PC-3 (cell line): ENCODE measurements at regions not wholly inside any gene's neighbourhood (a gene's known extent, or its start where the extent isn't known, plus 50 kb on each side); places are given as distances from the start of the nearest gene placed in this dataset.

Source experiments
- ATAC-seq: fragments of 200-7000 bp; cut with Tn5 transposase; 2 replicates; pipeline ENCODE4 v1.9.1; 2020; ENCODE audit warnings: mild to moderate bottlenecking, moderate library complexity
- BruUV-seq: library from RNA; stranded (reverse); fragments of 400-500 nt; replicated peaks from 2 replicates; lab custom pipeline; 2021; lab: Mats Ljungman, UMichigan
- CTCF ChIA-PET: fragments of 300-600 bp; sonication (Branson Sonifier 250); formaldehyde crosslinking; loops from one replicate; lab custom pipeline; 2022; ENCODE audit warnings: antibody characterized with exemption; lab: Charles Lee
- POLR2A ChIA-PET: fragments of 300-600 bp; sonication (Branson Sonifier 250); formaldehyde crosslinking; loops from one replicate; lab custom pipeline; 2022; ENCODE audit warnings: antibody characterized with exemption; ENCODE audit not compliant: unreplicated experiment; lab: Charles Lee
- DNase-seq: peaks from one replicate; pipeline ENCODE4 v3.0.0-alpha.2; 2015
- H2AFZ ChIP-seq: fragments of 300-600 bp; sonication (generic); 2 replicates; pipeline ENCODE4 v1.6.0; 2016; ENCODE audit warnings: antibody characterized with exemption, low read length
- H3F3A ChIP-seq: fragments of 300-600 bp; sonication (generic); one replicate; pipeline ENCODE4 v1.6.0; 2017; ENCODE audit warnings: antibody characterized with exemption, low read length, control low read depth, mild to moderate bottlenecking; ENCODE audit not compliant: unreplicated experiment
- H3K27ac ChIP-seq: fragments of 300-600 bp; sonication (generic); 2 replicates; pipeline ENCODE4 v1.5.1; 2016; ENCODE audit warnings: mild to moderate bottlenecking, low read length
- H3K27me3 ChIP-seq: fragments of 300-600 bp; sonication (generic); 2 replicates; pipeline ENCODE4 v1.6.1; 2016; ENCODE audit warnings: low read length, mixed read lengths
- H3K36me3 ChIP-seq: fragments of 300-600 bp; sonication (generic); 2 replicates; pipeline ENCODE4 v1.6.1; 2016; ENCODE audit warnings: low read depth, mixed run types, low read length, mixed read lengths
- H3K4me1 ChIP-seq: fragments of 300-600 bp; sonication (generic); 2 replicates; pipeline ENCODE4 v1.5.1; 2016; ENCODE audit warnings: low read length; ENCODE audit not compliant: insufficient read depth
- H3K4me2 ChIP-seq: fragments of 300-600 bp; sonication (generic); 2 replicates; pipeline ENCODE4 v1.6.0; 2016; ENCODE audit warnings: low read length
- H3K4me3 ChIP-seq: fragments of 300-600 bp; sonication (generic); 2 replicates; pipeline ENCODE4 v1.5.1; 2016; ENCODE audit warnings: mild to moderate bottlenecking, low read length, mixed read lengths
- H3K79me2 ChIP-seq: fragments of 300-600 bp; sonication (generic); 2 replicates; pipeline ENCODE4 v1.6.1; 2017; ENCODE audit warnings: low read length, mixed read lengths
- H3K9ac ChIP-seq: fragments of 300-600 bp; sonication (generic); 2 replicates; pipeline ENCODE4 v1.6.0; 2016; ENCODE audit warnings: mild to moderate bottlenecking, low read length
- H3K9me2 ChIP-seq: fragments of 300-600 bp; sonication (generic); replicated peaks from 2 replicates; pipeline ENCODE4 v1.6.1; 2016; ENCODE audit warnings: mixed run types, low read length, mixed read lengths
- H3K9me3 ChIP-seq: fragments of 300-600 bp; sonication (generic); 2 replicates; pipeline ENCODE4 v1.6.1; 2016; ENCODE audit warnings: low read length, mixed read lengths
- H4K20me1 ChIP-seq: fragments of 300-600 bp; sonication (generic); 2 replicates; pipeline ENCODE4 v1.6.1; 2016; ENCODE audit warnings: low read length, mixed read lengths
- CTCF ChIP-seq: fragments of 300-600 bp; sonication (generic); conservative IDR thresholded peaks from 2 replicates; pipeline ENCODE4 v1.5.1; 2017; ENCODE audit warnings: antibody characterized with exemption, low read depth, mild to moderate bottlenecking, low read length
- EZH2 ChIP-seq: fragments of 300-600 bp; sonication (generic); IDR thresholded peaks from one replicate; pipeline ENCODE4 v1.6.1; 2017; ENCODE audit warnings: antibody characterized with exemption, mild to moderate bottlenecking, low read length; ENCODE audit not compliant: unreplicated experiment
- EZH2phosphoT487 ChIP-seq: fragments of 300-600 bp; sonication (generic); IDR thresholded peaks from 2 replicates; pipeline ENCODE4 v1.6.1; 2018; ENCODE audit warnings: mild to moderate bottlenecking, antibody characterized with exemption, low read length, borderline replicate concordance
- intact Hi-C: fragments of 100-400 bp; cut with micrococcal nuclease; formaldehyde crosslinking; loops from 2 replicates; pipeline ENCODE4 v1.9.0; 2023

DNA sequence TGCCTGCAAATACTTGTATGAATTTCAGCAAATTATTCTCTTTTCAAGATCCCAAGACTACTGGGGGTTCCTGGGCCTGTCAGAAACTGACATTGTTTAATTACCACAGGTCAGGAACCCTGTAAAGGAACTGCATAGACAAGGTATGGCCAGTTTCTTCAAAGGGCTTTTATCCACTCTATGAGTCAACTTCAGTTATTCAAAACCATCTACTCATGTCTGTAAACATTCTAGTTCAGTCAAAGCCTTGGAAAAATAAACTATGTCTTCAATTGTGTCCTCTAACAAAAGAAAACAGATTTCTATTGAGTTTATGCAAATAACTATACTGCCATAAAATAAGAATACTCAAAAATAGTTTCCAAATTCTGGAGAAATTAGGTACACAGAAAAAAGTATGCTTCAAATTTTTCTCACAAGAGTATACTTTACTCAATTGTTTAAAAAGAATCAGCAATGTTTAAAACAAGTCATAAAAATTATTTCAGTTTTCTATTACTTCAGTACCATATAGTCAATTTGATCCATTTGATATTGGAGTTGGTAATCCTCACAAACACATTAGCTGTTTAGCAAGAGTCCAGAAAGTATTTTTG, 486.4 kb upstream of the PCDH20 start:
- Histone ChIP-seq H3K79me2 (no peaks in the 10 kb centered on the region), H3K4me3 (no peak overlapping the region)
- CTCF ChIA-PET: no interaction called here

DNA sequence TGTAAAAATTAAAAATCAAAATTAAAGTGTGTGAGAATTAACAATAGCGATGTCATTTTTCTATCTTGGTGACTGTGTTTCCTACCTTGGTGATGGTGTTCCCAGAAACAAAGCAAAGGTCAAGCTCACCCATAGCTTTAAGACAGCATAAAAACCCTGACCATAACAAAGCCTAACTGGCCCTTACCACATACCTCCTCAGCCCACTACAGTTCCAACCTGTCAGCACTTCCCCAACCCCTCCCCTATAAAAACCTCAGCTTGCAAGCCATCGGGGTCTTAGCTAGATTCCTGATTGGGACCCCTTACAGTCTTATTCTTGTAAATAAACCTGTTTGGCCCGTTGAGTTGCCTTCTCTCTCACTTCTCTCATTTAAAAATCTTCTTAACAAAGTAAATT, 484.4 kb upstream of the PCDH20 start:
- TF ChIP-seq EZH2 (no peak), EZH2phosphoT487 (no peak), CTCF (no peak)
- intact Hi-C loops: no loop called here
- H3K9ac ChIP-seq: no peak overlapping the region
- H3F3A ChIP-seq: no peaks in the 10 kb centered on the region
- no peak overlapping the region for H3K4me3 ChIP-seq
- no peaks in the 10 kb centered on the region for H3K36me3 ChIP-seq
- no peaks in the 10 kb centered on the region for H3K9me3 ChIP-seq
- BruUV-seq: no TSS peak
- POLR2A ChIA-PET: no interaction called here
- no peaks in the 10 kb centered on the region for H3K9me2 ChIP-seq
- no peaks in the 10 kb centered on the region for H3K4me1 ChIP-seq
- H2AFZ ChIP-seq: no peak overlapping the region
- no peaks in the 10 kb centered on the region for H4K20me1 ChIP-seq
- no peak overlapping the region for H3K4me2 ChIP-seq
- CTCF ChIA-PET: no interaction called here
- no peaks in the 10 kb centered on the region for H3K79me2 ChIP-seq
- no peaks in the 10 kb centered on the region for H3K27me3 ChIP-seq
- H3K27ac ChIP-seq: no peak overlapping the region
- DNase-seq (no peak), ATAC-seq (no peak)

More for the DNA sequence above, 486.4 kb upstream of the PCDH20 start:
- H3K36me3 ChIP-seq: no peaks in the 10 kb centered on the region
- TF ChIP-seq EZH2phosphoT487: no peak
- TF ChIP-seq CTCF: no peak
- TF ChIP-seq EZH2: no peak
- DNase-seq (no peak), ATAC-seq (peak; percentile 50; the same call in 1 of the 2 replicates)
- no peaks in the 10 kb centered on the region for H3K4me1 ChIP-seq
- H3K4me2 ChIP-seq: no peak overlapping the region
- no peak overlapping the region for H3K9ac ChIP-seq
- H4K20me1 ChIP-seq: no peaks in the 10 kb centered on the region
- POLR2A ChIA-PET: no interaction called here
- BruUV-seq: no TSS peak
- no peaks in the 10 kb centered on the region for H3K27me3 ChIP-seq
- intact Hi-C loops: no loop called here
- H3F3A ChIP-seq: no peaks in the 10 kb centered on the region
- no peak overlapping the region for H3K27ac ChIP-seq
- no peaks in the 10 kb centered on the region for H3K9me2 ChIP-seq
- H3K9me3 ChIP-seq: no peaks in the 10 kb centered on the region
- H2AFZ ChIP-seq: no peak overlapping the region

DNA sequence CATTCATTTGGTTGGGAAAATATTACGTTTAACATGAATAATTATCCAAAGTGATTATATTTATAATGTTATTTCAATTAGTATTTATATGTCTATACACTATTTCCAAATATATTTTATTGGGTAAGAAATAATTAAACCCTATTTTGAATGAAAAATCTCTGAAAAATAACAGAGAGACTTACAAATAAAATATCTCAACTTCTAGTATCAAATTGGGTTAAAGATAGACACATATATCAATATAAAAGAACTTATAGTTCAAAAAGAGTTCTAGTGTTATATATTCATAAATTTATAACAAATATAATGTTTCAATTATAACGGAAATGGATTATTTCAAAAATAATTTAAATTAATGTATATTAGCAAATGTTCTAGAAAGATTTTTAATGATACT, 482.6 kb upstream of the PCDH20 start:
- ChIA-PET POLR2A (no interaction called here), CTCF (no interaction called here)
- Histone ChIP-seq H3K27ac (no peak overlapping the region), H2AFZ (no peak overlapping the region), H3K27me3 (no peaks in the 10 kb centered on the region), H3K4me1 (no peaks in the 10 kb centered on the region), H3K79me2 (no peaks in the 10 kb centered on the region), H3F3A (no peaks in the 10 kb centered on the region), H3K9me3 (no peaks in the 10 kb centered on the region), H3K4me2 (no peak overlapping the region), H3K9me2 (no peaks in the 10 kb centered on the region), H3K9ac (no peak overlapping the region), H3K36me3 (no peaks in the 10 kb centered on the region), H4K20me1 (no peaks in the 10 kb centered on the region), H3K4me3 (no peak overlapping the region)
- TF ChIP-seq EZH2phosphoT487 (no peak), CTCF (no peak), EZH2 (no peak)
- intact Hi-C loops: no loop called here
- ATAC-seq (no peak), DNase-seq (no peak)
- BruUV-seq: no TSS peak
